ENCODE measurements at regions not wholly inside any gene's neighbourhood (a gene's known extent, or its start where the extent isn't known, plus 50 kb on each side); places are given as distances from the start of the nearest gene placed in this dataset.

GRCh38 chr5:145110834-145111233 lies 724.3 kb downstream of the PRELID2 start:
- no peak for DNase-seq (ENCODE audit: low spot score)

DNA sequence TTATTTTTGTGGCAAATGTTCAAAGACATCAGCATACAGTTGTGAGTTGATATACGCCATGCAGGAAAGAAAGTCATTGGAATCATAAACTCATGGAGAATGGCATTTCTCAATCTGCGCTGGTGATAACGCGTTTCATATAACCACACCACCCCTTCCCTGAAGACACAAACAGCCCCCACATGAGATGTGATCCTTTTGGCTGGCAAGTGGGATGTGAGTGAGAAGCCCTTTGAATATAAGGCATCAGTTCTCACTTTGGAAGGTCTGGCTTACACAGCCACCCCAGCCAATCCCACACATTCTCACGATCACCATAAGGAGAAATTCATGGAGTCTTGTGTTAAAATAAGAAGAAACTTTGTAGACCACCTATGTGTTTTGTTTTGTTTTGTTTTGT lies 725.0 kb downstream of the PRELID2 start:
- TF ChIP-seq, protein P1, sequence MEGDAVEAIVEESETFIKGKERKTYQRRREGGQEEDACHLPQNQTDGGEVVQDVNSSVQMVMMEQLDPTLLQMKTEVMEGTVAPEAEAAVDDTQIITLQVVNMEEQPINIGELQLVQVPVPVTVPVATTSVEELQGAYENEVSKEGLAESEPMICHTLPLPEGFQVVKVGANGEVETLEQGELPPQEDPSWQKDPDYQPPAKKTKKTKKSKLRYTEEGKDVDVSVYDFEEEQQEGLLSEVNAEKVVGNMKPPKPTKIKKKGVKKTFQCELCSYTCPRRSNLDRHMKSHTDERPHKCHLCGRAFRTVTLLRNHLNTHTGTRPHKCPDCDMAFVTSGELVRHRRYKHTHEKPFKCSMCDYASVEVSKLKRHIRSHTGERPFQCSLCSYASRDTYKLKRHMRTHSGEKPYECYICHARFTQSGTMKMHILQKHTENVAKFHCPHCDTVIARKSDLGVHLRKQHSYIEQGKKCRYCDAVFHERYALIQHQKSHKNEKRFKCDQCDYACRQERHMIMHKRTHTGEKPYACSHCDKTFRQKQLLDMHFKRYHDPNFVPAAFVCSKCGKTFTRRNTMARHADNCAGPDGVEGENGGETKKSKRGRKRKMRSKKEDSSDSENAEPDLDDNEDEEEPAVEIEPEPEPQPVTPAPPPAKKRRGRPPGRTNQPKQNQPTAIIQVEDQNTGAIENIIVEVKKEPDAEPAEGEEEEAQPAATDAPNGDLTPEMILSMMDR (IDR thresholded peaks at IDR 0.05; ENCODE audit: extremely low read depth, missing control alignments) = no peak
- no peak for DNase-seq (ENCODE audit: low spot score)

More at GRCh38 chr5:145110834-145111233, 724.3 kb downstream of the PRELID2 start:
- TF ChIP-seq, protein P1 (IDR thresholded peaks at IDR 0.05; ENCODE audit: extremely low read depth, missing control alignments) = no peak

DNA sequence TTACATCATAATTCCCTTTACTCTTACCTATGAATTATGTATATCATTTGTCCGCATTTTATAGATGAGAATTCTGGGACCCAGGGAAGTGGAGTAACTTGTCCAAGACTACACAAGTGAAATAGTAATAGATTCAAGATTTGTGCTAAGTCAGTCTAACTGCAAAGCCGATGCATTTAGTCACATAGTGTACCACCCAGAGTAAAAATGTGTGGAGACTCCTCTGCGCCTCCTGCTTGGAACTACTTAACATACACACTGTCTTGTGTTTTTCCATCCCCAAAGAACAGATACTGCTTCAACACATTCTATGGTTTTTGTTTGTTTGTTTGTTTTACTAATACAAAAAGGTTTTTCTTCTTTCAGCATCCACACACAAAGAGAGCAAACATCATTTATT lies 729.8 kb downstream of the PRELID2 start:
- TF ChIP-seq, protein P1 (IDR thresholded peaks at IDR 0.05; ENCODE audit: extremely low read depth, missing control alignments) = no peak
- DNase-seq (ENCODE audit: low spot score) = no peak

DNA sequence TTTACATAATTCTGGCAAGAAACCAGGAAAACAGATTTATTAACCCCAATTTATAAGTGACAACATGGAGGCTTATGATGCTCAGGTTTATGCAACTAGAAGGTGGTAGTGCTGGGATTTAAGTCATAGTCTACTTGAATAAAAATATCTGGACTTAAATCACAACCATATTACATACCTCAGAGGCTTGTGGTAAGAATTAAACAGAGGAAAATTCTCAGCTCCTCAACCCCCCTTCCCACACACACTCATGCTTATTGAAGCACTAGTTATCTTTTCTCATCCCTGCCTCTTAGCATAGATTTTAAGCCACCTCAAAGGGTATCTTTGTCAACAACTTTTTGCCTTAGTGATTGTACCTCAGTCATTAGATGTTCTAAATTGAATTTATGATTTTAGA lies 731.0 kb downstream of the PRELID2 start:
- DNase-seq (ENCODE audit: low spot score) = no peak
- TF ChIP-seq, protein P1 (IDR thresholded peaks at IDR 0.05; ENCODE audit: extremely low read depth, missing control alignments) = no peak

- TF ChIP-seq, protein P1 (IDR thresholded peaks at IDR 0.05; ENCODE audit: extremely low read depth, missing control alignments) = peak; percentile 43
- peak; percentile 4 for DNase-seq (ENCODE audit: low spot score)
Measured at GRCh38 chr5:145101246-145101645, 733.9 kb downstream of the PRELID2 start.

- TF ChIP-seq, protein P1 (IDR thresholded peaks at IDR 0.05; ENCODE audit: extremely low read depth, missing control alignments) = no peak
- DNase-seq (ENCODE audit: low spot score) = no peak
Measured at GRCh38 chr5:145090115-145090514, 745.0 kb downstream of the PRELID2 start.

DNA sequence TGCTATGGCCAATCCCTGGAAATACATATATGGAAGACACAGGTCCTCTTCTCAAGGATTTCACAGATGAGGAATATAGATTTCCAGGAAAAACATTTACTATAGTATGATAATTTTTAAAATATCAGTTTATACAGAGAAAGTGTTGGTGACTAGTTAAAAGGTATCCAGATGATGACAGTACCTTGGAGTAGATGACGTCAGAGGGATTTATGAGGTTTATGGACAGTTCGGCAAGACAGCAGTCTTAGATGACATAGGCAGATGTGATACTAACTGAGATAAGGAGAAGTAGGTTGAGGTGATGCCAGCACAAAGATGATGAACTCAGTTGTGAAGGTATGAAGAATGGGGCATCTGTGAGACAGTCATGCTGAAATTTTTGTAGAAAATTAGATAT lies 750.3 kb downstream of the PRELID2 start:
- no peak for DNase-seq (ENCODE audit: low spot score)
- TF ChIP-seq, protein P1 (IDR thresholded peaks at IDR 0.05; ENCODE audit: extremely low read depth, missing control alignments) = no peak
